Heart right ventricle (tissue), 16 donors: ENCODE measurements at regions not wholly inside any gene's neighbourhood (a gene's known extent, or its start where the extent isn't known, plus 50 kb on each side); places are given as distances from the start of the nearest gene placed in this dataset.

Experiments used
- ATAC-seq, 8 donors: fragments of 200-7000 bp; cut with Tn5 transposase; one replicate each; pipeline ENCODE4 v1.9.1; 2020; ENCODE audit warnings: mild to moderate bottlenecking in 8 of 8, moderate library complexity in 8 of 8, moderate number of reproducible peaks in 1 of 8
- DNase-seq, 2 donors: peaks; one replicate each; pipeline ENCODE4 v3.0.0-alpha.2; 2020
- H3K27ac ChIP-seq, 10 donors: fragments of 200-600 bp; sonication (generic) in 2 of 10; one replicate each; pipeline versions ENCODE4 v1.5.0 to v1.8.0; 2020 to 2022; ENCODE audit warnings: mild to moderate bottlenecking in 3 of 10
- H3K27me3 ChIP-seq, 7 donors: fragments of 200-600 bp; one replicate each; pipeline ENCODE4 v1.8.0; 2021 to 2022; ENCODE audit warnings: mild to moderate bottlenecking in 2 of 7
- H3K36me3 ChIP-seq, 9 donors: fragments of 200-600 bp; sonication (generic) in 1 of 9; one replicate each; pipeline versions ENCODE4 v1.5.0 to v1.8.0; 2020 to 2022; ENCODE audit warnings: mild to moderate bottlenecking in 2 of 9
- H3K4me1 ChIP-seq, 9 donors: fragments of 200-600 bp; sonication (generic) in 1 of 9; one replicate each; pipeline versions ENCODE4 v1.5.0 to v1.8.0; 2020 to 2022; ENCODE audit warnings: mild to moderate bottlenecking in 4 of 9
- H3K4me3 ChIP-seq, 10 donors: fragments of 200-600 bp; sonication (generic) in 2 of 10; one replicate each; pipeline versions ENCODE4 v1.5.0 to v1.8.0; 2020 to 2022; ENCODE audit warnings: mild to moderate bottlenecking in 7 of 10, moderate library complexity in 2 of 10
- H3K9me3 ChIP-seq, 11 donors: fragments of 200-600 bp in 10 of 11; sonication (generic) in 2 of 11; one replicate each; pipeline versions ENCODE4 v1.5.0 to v1.8.0; 2013 to 2022; ENCODE audit warnings: mild to moderate bottlenecking in 2 of 11, control low read depth in 1 of 11, moderate library complexity in 1 of 11
- WGBS, 2 donors: extraction: QIAGEN DNeasy Blood & Tissue Kit; methylation state at CpG; one replicate each; pipeline ENCODE4 v1.1.7; 2013; ENCODE audit warnings: inconsistent platforms in 1 of 2; 5-methylcytosine and 5-hydroxymethylcytosine counted together
- intact Hi-C, 10 donors: fragments of 100-400 bp; cut with DNase I; formaldehyde crosslinking; loops; one replicate each; pipeline versions ENCODE4 v1.11.1 to v1.14.2; 2022
- TF ChIP-seq, protein P1 (sequence below), 9 donors: fragments of 200-600 bp; sonication (generic) in 2 of 9; IDR thresholded peaks; one replicate each; pipeline versions ENCODE4 v1.5.0 to v1.8.0; 2021 to 2022; ENCODE audit warnings: antibody characterized with exemption in 9 of 9, mild to moderate bottlenecking in 5 of 9, moderate library complexity in 1 of 9
- donor health status: Arrhythmogenic right ventricular cardiomyopathy.
- donor health status: ischemic (EF 13 %, LVEDD 7.1; RV severe dilation, severe dysfunction).
- donor health status: healthy with polysubstance abuse.
- donor health status: DM: no; HTN: yes; CAD: no.
- donor health status: DM: no; HTN: no; CAD: no.
- donor health status: ischemic (EF 25% LVEDD 6.9; RV normal size, moderate dysfunction).
- donor health status: ischemic (EF 25% LVEDD 5.7; RV mildly dilated, moderate dysfunction).
- donor health status: healthy.
- donor health status: DM: yes; HTN: yes; CAD: no.
- donor health status: Ischemic cardiomyopathy.
- donor health status: ischemic (EF 35%, LVEDD 5.7; RV mildly dilated, moderate dysfunction).
- donor health status: nonischemic (EF 11% LVEDD 7.7; RV severe dilation, severe dysfunction).
- donor health status: DM: yes; HTN: yes; CAD: no.
- donor health status: PGD.
- donor health status: ischemic (EF 29% LVEDD 5.4; RV normal size, mild dysfunction).
- donor health status: nonischemic (EF 23%, LVEDD 6.1; RV moderate dilation, normal function).

DNA sequence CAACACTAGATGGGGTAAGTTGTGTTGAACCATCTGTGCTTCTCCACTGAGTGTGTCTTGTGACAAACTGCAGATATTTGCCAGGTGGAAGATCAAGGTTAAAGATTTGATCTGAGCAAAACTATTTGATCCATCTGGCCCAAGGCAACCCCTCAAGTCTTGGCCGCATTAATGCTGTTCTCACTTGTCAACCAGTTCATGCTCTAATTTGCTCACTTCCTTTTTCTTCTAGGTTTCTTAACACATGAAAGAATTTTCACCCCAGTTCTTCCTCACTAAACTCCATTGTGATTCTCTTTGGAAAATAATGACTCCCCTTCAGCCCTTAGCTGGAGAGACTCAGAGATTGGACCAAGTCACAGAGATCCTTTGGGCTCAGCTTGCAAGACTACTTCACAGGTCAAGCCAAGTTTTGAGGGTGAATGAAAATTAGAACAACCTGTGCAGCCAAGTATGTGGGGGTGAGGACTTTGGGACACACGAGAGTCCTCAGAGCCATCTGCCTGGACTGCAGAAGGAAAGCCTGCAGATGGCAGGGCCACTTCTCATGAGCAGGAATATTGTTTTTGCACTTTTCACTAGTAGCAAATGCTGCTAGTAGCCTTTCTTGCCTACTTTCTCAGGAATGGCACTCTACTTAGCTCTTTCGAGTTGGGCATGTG is 166.5 kb downstream of the AXIN2 start:
- intact Hi-C loops: no loop called here
- ATAC-seq (no peak), DNase-seq (no peak)
- Histone ChIP-seq H3K9me3 (peaks cover 0 to 6% (median 0%) of the 10 kb centered on the region in 11 donors), H3K4me1 (no peaks in the 10 kb centered on the region), H3K4me3 (no peak overlapping the region), H3K27me3 (peaks cover 0 to 4% (median 0%) of the 10 kb centered on the region in 7 donors), H3K36me3 (no peaks in the 10 kb centered on the region), H3K27ac (no peak overlapping the region)
- TF ChIP-seq, protein P1, sequence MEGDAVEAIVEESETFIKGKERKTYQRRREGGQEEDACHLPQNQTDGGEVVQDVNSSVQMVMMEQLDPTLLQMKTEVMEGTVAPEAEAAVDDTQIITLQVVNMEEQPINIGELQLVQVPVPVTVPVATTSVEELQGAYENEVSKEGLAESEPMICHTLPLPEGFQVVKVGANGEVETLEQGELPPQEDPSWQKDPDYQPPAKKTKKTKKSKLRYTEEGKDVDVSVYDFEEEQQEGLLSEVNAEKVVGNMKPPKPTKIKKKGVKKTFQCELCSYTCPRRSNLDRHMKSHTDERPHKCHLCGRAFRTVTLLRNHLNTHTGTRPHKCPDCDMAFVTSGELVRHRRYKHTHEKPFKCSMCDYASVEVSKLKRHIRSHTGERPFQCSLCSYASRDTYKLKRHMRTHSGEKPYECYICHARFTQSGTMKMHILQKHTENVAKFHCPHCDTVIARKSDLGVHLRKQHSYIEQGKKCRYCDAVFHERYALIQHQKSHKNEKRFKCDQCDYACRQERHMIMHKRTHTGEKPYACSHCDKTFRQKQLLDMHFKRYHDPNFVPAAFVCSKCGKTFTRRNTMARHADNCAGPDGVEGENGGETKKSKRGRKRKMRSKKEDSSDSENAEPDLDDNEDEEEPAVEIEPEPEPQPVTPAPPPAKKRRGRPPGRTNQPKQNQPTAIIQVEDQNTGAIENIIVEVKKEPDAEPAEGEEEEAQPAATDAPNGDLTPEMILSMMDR (IDR thresholded peaks at IDR 0.05): no peak
- WGBS, 2 donors: 63 to 73% methylated on average over 3 of the region's 3 CpGs

DNA sequence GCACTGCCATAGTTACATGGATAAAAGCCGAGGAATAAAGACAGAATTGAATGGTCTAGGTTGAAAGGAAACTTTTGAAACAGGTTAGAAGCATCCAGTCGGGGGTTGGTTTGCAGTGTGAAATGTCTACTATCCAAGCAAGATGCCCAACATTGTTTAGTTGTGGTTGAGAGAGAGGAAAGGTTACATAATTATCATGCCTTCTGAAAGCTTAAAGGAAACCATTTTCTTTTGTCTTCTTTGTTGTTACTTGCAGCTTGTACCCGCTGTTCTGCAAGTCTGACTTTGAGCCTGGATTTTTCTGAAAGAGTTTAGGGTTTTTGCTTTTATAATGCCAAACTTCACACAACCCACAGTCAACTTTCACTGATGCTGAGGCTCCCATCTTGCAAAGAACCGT is 167.9 kb downstream of the AXIN2 start:
- H3K27me3 ChIP-seq: peaks cover 0 to 4% (median 0%) of the 10 kb centered on the region in 7 donors
- peaks cover 0 to 6% (median 0%) of the 10 kb centered on the region in 11 donors for H3K9me3 ChIP-seq
- no peak for ATAC-seq
- H3K4me3 ChIP-seq: no peak overlapping the region
- H3K27ac ChIP-seq: no peak overlapping the region
- DNase-seq: no peak
- intact Hi-C loops: no loop called here
- H3K36me3 ChIP-seq: no peaks in the 10 kb centered on the region
- no peaks in the 10 kb centered on the region for H3K4me1 ChIP-seq
- 66 to 75% methylated on average over 4 of the region's 4 CpGs for WGBS, 2 donors
- TF ChIP-seq, protein P1 (IDR thresholded peaks at IDR 0.05): no peak

DNA sequence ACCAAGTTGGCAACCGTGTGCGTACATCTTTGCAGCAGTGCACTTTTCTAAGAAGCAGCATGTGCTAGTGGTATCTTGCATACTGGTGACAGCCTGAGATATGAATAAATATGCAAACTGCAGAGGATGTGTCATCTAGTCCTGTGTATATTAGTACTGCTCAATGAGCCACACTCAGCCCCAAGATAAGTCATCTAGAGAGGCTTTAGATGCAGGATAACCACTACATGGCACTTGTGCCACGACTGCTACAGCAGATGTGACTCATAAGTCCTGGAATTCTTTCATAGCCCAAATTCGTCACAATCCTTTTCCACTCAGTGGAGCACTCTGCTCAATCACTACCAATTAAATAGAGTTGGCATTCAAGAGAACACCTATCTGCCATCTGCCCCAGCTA is 171.5 kb downstream of the AXIN2 start:
- intact Hi-C loops: no loop called here
- 62 to 65% methylated on average over 4 of the region's 4 CpGs for WGBS, 2 donors
- H3K9me3 ChIP-seq: no peaks in the 10 kb centered on the region
- H3K27ac ChIP-seq: no peak overlapping the region
- H3K27me3 ChIP-seq: peaks cover 0 to 7% (median 0%) of the 10 kb centered on the region in 7 donors
- no peaks in the 10 kb centered on the region for H3K36me3 ChIP-seq
- no peaks in the 10 kb centered on the region for H3K4me1 ChIP-seq
- H3K4me3 ChIP-seq: no peak overlapping the region
- ATAC-seq: peak in 1 of 8 donors; percentile 37
- TF ChIP-seq, protein P1 (IDR thresholded peaks at IDR 0.05): no peak
- DNase-seq: no peak

DNA sequence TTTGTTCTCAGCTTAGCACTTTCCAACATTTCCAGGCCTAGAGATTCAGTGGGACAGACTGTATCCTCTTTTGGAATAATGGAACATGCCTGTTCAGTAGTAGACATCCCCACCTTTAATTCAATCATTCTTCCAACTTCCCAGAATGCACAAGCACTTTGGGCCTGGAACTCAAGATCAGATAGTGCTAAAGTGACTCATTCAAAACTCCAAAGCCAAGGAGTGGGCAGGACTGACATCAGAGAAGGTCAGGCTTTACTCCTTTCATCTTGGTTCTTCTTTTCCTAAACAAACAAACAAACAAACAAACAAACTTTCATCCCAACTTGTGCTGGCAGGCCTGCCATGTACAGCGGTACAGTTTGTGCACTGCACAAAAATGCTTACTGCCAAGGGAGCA is 172.0 kb downstream of the AXIN2 start:
- Histone ChIP-seq H3K4me3 (no peak overlapping the region), H3K9me3 (no peaks in the 10 kb centered on the region), H3K36me3 (no peaks in the 10 kb centered on the region), H3K27ac (no peak overlapping the region), H3K27me3 (peaks cover 0 to 7% (median 0%) of the 10 kb centered on the region in 7 donors), H3K4me1 (no peaks in the 10 kb centered on the region)
- intact Hi-C loops: no loop called here
- WGBS, 2 donors: 43 to 95% methylated on average over 1 of the region's 1 CpG
- DNase-seq: no peak
- no peak for ATAC-seq
- TF ChIP-seq, protein P1 (IDR thresholded peaks at IDR 0.05): no peak
